ENCODE measurements at regions not wholly inside any gene's neighbourhood (a gene's known extent, or its start where the extent isn't known, plus 50 kb on each side); places are given as distances from the start of the nearest gene placed in this dataset.

DNA sequence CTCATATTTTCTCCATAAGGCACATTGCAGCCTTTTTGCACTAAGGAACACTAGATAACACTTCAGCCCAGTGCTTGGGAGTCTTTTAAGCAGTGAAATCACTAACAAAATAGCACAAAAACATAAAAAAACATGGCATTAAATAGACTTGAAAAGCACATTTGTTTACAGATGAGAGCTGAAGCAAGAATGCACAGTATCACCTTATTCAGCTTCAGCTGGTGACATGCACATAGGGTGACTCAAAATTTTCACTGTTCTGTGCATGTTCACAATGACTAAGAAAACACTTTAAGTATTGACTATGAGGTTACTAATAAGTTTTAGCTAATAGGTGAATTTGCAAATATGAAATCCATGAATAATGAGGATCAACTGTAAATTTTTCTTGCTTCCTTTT is 293.9 kb upstream of the TARS1 start:
- H3K79me2 ChIP-seq (ENCODE audit: control insufficient read depth, low read length) = no peaks in the 10 kb centered on the region
- no peak overlapping the region for H3K4me3 ChIP-seq (ENCODE audit: low read length)
- no peaks in the 10 kb centered on the region for H3F3A ChIP-seq (ENCODE audit: control insufficient read depth, insufficient read depth)
- TF ChIP-seq EZH2phosphoT487 (IDR thresholded peaks at IDR 0.05; ENCODE audit: borderline replicate concordance, low read length) (no peak), CTCF (IDR thresholded peaks at IDR 0.05; ENCODE audit: low read depth, low read length, poor library complexity, severe bottlenecking) (no peak)
- no peaks in the 10 kb centered on the region for H4K20me1 ChIP-seq (ENCODE audit: control insufficient read depth, insufficient read depth, low read depth, low read length)
- H3K4me2 ChIP-seq (ENCODE audit: low read length) = no peak overlapping the region
- H3K36me3 ChIP-seq (ENCODE audit: control insufficient read depth, low read length) = no peaks in the 10 kb centered on the region
- no peaks in the 10 kb centered on the region for H3K9me3 ChIP-seq (ENCODE audit: control insufficient read depth, insufficient read depth, low read length)
- H3K27ac ChIP-seq (ENCODE audit: low read depth, low read length) = no peak overlapping the region
- H3K9me2 ChIP-seq (replicated peaks; ENCODE audit: control insufficient read depth, low read length) = no peaks in the 10 kb centered on the region
- H3K27me3 ChIP-seq (ENCODE audit: control insufficient read depth, low read length) = no peaks in the 10 kb centered on the region
- H3K4me1 ChIP-seq (ENCODE audit: control insufficient read depth, low read length) = no peaks in the 10 kb centered on the region

GRCh38 chr5:33148076-33148513 is 292.7 kb upstream of the TARS1 start:
- Histone ChIP-seq H3K9me2 (replicated peaks; ENCODE audit: control insufficient read depth, low read length) (no peaks in the 10 kb centered on the region), H3F3A (ENCODE audit: control insufficient read depth, insufficient read depth) (no peaks in the 10 kb centered on the region), H3K4me2 (ENCODE audit: low read length) (no peak overlapping the region), H3K36me3 (ENCODE audit: control insufficient read depth, low read length) (no peaks in the 10 kb centered on the region), H4K20me1 (ENCODE audit: control insufficient read depth, insufficient read depth, low read depth, low read length) (no peaks in the 10 kb centered on the region), H3K27me3 (ENCODE audit: control insufficient read depth, low read length) (no peaks in the 10 kb centered on the region), H3K27ac (ENCODE audit: low read depth, low read length) (no peak overlapping the region), H3K4me1 (ENCODE audit: control insufficient read depth, low read length) (no peaks in the 10 kb centered on the region), H3K4me3 (ENCODE audit: low read length) (no peak overlapping the region), H3K9me3 (ENCODE audit: control insufficient read depth, insufficient read depth, low read length) (no peaks in the 10 kb centered on the region), H3K79me2 (ENCODE audit: control insufficient read depth, low read length) (no peaks in the 10 kb centered on the region)
- TF ChIP-seq CTCF (IDR thresholded peaks at IDR 0.05; ENCODE audit: low read depth, low read length, poor library complexity, severe bottlenecking) (no peak), EZH2phosphoT487 (IDR thresholded peaks at IDR 0.05; ENCODE audit: borderline replicate concordance, low read length) (no peak)

GRCh38 chr5:33153372-33153771 is 287.4 kb upstream of the TARS1 start:
- no peaks in the 10 kb centered on the region for H3F3A ChIP-seq (ENCODE audit: control insufficient read depth, insufficient read depth)
- H3K9me2 ChIP-seq (replicated peaks; ENCODE audit: control insufficient read depth, low read length) = no peaks in the 10 kb centered on the region
- no peaks in the 10 kb centered on the region for H4K20me1 ChIP-seq (ENCODE audit: control insufficient read depth, insufficient read depth, low read depth, low read length)
- no peak overlapping the region for H3K4me2 ChIP-seq (ENCODE audit: low read length)
- H3K4me3 ChIP-seq (ENCODE audit: low read length) = no peak overlapping the region
- no peaks in the 10 kb centered on the region for H3K9me3 ChIP-seq (ENCODE audit: control insufficient read depth, insufficient read depth, low read length)
- TF ChIP-seq EZH2phosphoT487 (IDR thresholded peaks at IDR 0.05; ENCODE audit: borderline replicate concordance, low read length) (no peak), CTCF (IDR thresholded peaks at IDR 0.05; ENCODE audit: low read depth, low read length, poor library complexity, severe bottlenecking) (no peak)
- H3K27ac ChIP-seq (ENCODE audit: low read depth, low read length) = no peak overlapping the region
- no peaks in the 10 kb centered on the region for H3K27me3 ChIP-seq (ENCODE audit: control insufficient read depth, low read length)
- H3K79me2 ChIP-seq (ENCODE audit: control insufficient read depth, low read length) = no peaks in the 10 kb centered on the region
- H3K4me1 ChIP-seq (ENCODE audit: control insufficient read depth, low read length) = no peaks in the 10 kb centered on the region
- no peaks in the 10 kb centered on the region for H3K36me3 ChIP-seq (ENCODE audit: control insufficient read depth, low read length)

- no peaks in the 10 kb centered on the region for H3K27me3 ChIP-seq (ENCODE audit: control insufficient read depth, low read length)
- H4K20me1 ChIP-seq (ENCODE audit: control insufficient read depth, insufficient read depth, low read depth, low read length) = no peaks in the 10 kb centered on the region
- no peaks in the 10 kb centered on the region for H3K4me1 ChIP-seq (ENCODE audit: control insufficient read depth, low read length)
- no peak overlapping the region for H3K4me3 ChIP-seq (ENCODE audit: low read length)
- no peaks in the 10 kb centered on the region for H3F3A ChIP-seq (ENCODE audit: control insufficient read depth, insufficient read depth)
- H3K4me2 ChIP-seq (ENCODE audit: low read length) = no peak overlapping the region
- H3K79me2 ChIP-seq (ENCODE audit: control insufficient read depth, low read length) = no peaks in the 10 kb centered on the region
- TF ChIP-seq CTCF (IDR thresholded peaks at IDR 0.05; ENCODE audit: low read depth, low read length, poor library complexity, severe bottlenecking) (no peak), EZH2phosphoT487 (IDR thresholded peaks at IDR 0.05; ENCODE audit: borderline replicate concordance, low read length) (no peak)
- no peak overlapping the region for H3K27ac ChIP-seq (ENCODE audit: low read depth, low read length)
- H3K9me2 ChIP-seq (replicated peaks; ENCODE audit: control insufficient read depth, low read length) = no peaks in the 10 kb centered on the region
- no peaks in the 10 kb centered on the region for H3K9me3 ChIP-seq (ENCODE audit: control insufficient read depth, insufficient read depth, low read length)
- H3K36me3 ChIP-seq (ENCODE audit: control insufficient read depth, low read length) = no peaks in the 10 kb centered on the region
These were observed 286.9 kb upstream of the TARS1 start for GRCh38 chr5:33153831-33154230.

Measured in DOHH2 (cell line).